ENCODE measurements at regions not wholly inside any gene's neighbourhood (a gene's known extent, or its start where the extent isn't known, plus 50 kb on each side); places are given as distances from the start of the nearest gene placed in this dataset.

GRCh38 chr13:105307776-105308175 is 1227.7 kb downstream of the EFNB2 start:
- H3K4me3 ChIP-seq: no peak overlapping the region
- no peak for DNase-seq (ENCODE audit: low spot score in 2 of 2)
- H3K27ac ChIP-seq: no peak overlapping the region
- H3K9me3 ChIP-seq: no peaks in the 10 kb centered on the region
- TF ChIP-seq CTCF (IDR thresholded peaks at IDR 0.05): no peak
- TF ChIP-seq POLR2AphosphoS5 (IDR thresholded peaks at IDR 0.05): no peak
- no peak for TF ChIP-seq POLR2A (IDR thresholded peaks at IDR 0.05)
- no peaks in the 10 kb centered on the region for H3K27me3 ChIP-seq
- intact Hi-C loops (cut with DNase I; ENCODE audit: low total_unique reads): no loop called here
- H3K4me1 ChIP-seq: no peaks in the 10 kb centered on the region
- no peaks in the 10 kb centered on the region for H3K36me3 ChIP-seq

GRCh38 chr13:105297839-105298238 is 1237.6 kb downstream of the EFNB2 start:
- Histone ChIP-seq H3K4me3 (no peak overlapping the region), H3K36me3 (no peaks in the 10 kb centered on the region), H3K27me3 (no peaks in the 10 kb centered on the region), H3K27ac (no peak overlapping the region), H3K9me3 (no peaks in the 10 kb centered on the region), H3K4me1 (no peaks in the 10 kb centered on the region)
- intact Hi-C loops (cut with DNase I; ENCODE audit: low total_unique reads): no loop called here
- DNase-seq (ENCODE audit: low spot score in 2 of 2): no peak
- TF ChIP-seq CTCF (IDR thresholded peaks at IDR 0.05) (no peak), POLR2AphosphoS5 (IDR thresholded peaks at IDR 0.05) (no peak), POLR2A (IDR thresholded peaks at IDR 0.05) (no peak)

GRCh38 chr13:105291987-105292386 is 1243.5 kb downstream of the EFNB2 start:
- H3K4me1 ChIP-seq: no peaks in the 10 kb centered on the region
- no peak for DNase-seq (ENCODE audit: low spot score in 2 of 2)
- no peak overlapping the region for H3K27ac ChIP-seq
- no peaks in the 10 kb centered on the region for H3K9me3 ChIP-seq
- H3K4me3 ChIP-seq: no peak overlapping the region
- TF ChIP-seq POLR2A (IDR thresholded peaks at IDR 0.05): no peak
- no peaks in the 10 kb centered on the region for H3K27me3 ChIP-seq
- intact Hi-C loops (cut with DNase I; ENCODE audit: low total_unique reads): no loop called here
- H3K36me3 ChIP-seq: no peaks in the 10 kb centered on the region

GRCh38 chr13:105290596-105290995 is 1244.9 kb downstream of the EFNB2 start:
- Histone ChIP-seq H3K27ac (no peak overlapping the region), H3K4me3 (no peak overlapping the region), H3K4me1 (no peaks in the 10 kb centered on the region), H3K9me3 (no peaks in the 10 kb centered on the region), H3K27me3 (no peaks in the 10 kb centered on the region), H3K36me3 (no peaks in the 10 kb centered on the region)
- TF ChIP-seq POLR2AphosphoS5 (IDR thresholded peaks at IDR 0.05) (no peak), CTCF (IDR thresholded peaks at IDR 0.05) (no peak), POLR2A (IDR thresholded peaks at IDR 0.05) (no peak)
- DNase-seq (ENCODE audit: low spot score in 2 of 2): no peak
- intact Hi-C loops (cut with DNase I; ENCODE audit: low total_unique reads): no loop called here

GRCh38 chr13:105285526-105285925 is 1249.9 kb downstream of the EFNB2 start:
- Histone ChIP-seq H3K9me3 (no peaks in the 10 kb centered on the region), H3K27ac (no peak overlapping the region), H3K4me3 (no peak overlapping the region), H3K4me1 (no peaks in the 10 kb centered on the region), H3K36me3 (no peaks in the 10 kb centered on the region), H3K27me3 (no peaks in the 10 kb centered on the region)
- DNase-seq (ENCODE audit: low spot score in 2 of 2): no peak
- TF ChIP-seq POLR2A (IDR thresholded peaks at IDR 0.05) (no peak), POLR2AphosphoS5 (IDR thresholded peaks at IDR 0.05) (no peak), CTCF (IDR thresholded peaks at IDR 0.05) (no peak)
- intact Hi-C loops (cut with DNase I; ENCODE audit: low total_unique reads): no loop called here

All from breast epithelium (tissue), 4 donors.